Lower leg skin (tissue), 3 donors: ENCODE measurements at regions not wholly inside any gene's neighbourhood (a gene's known extent, or its start where the extent isn't known, plus 50 kb on each side); places are given as distances from the start of the nearest gene placed in this dataset.

Source experiments
- CTCF ChIP-seq, 3 donors: fragments of 450-650 bp; IDR thresholded peaks; one replicate each; pipeline ENCODE4 v1.5.1; 2016; ENCODE audit warnings: antibody characterized with exemption in 3 of 3, mild to moderate bottlenecking in 3 of 3, moderate library complexity in 2 of 3
- POLR2A ChIP-seq, 2 donors: fragments of 450-650 bp; IDR thresholded peaks; one replicate each; pipeline ENCODE4 v1.6.1; 2016 to 2017; ENCODE audit warnings: antibody characterized with exemption in 2 of 2, mild to moderate bottlenecking in 1 of 2, moderate library complexity in 1 of 2

GRCh38 chr1:238399558-238399957 lies 508.8 kb upstream of the ZP4 start:
- no peak for TF ChIP-seq CTCF (IDR thresholded peaks at IDR 0.05)
- no peak for TF ChIP-seq POLR2A (IDR thresholded peaks at IDR 0.05)
